NK-92 (cell line): ENCODE measurements at regions not wholly inside any gene's neighbourhood (a gene's known extent, or its start where the extent isn't known, plus 50 kb on each side); places are given as distances from the start of the nearest gene placed in this dataset.
"Not testable (repeated sequence)": the region's sequence is repeated elsewhere in the genome, so short reads cannot be mapped to it uniquely, and the experiment has no call there.

ENCODE experiments used
- DNase-seq: peaks from one replicate; lab custom pipeline; 2025; ENCODE audit not compliant: unreplicated experiment; lab: John Stamatoyannopoulos, UW

DNA sequence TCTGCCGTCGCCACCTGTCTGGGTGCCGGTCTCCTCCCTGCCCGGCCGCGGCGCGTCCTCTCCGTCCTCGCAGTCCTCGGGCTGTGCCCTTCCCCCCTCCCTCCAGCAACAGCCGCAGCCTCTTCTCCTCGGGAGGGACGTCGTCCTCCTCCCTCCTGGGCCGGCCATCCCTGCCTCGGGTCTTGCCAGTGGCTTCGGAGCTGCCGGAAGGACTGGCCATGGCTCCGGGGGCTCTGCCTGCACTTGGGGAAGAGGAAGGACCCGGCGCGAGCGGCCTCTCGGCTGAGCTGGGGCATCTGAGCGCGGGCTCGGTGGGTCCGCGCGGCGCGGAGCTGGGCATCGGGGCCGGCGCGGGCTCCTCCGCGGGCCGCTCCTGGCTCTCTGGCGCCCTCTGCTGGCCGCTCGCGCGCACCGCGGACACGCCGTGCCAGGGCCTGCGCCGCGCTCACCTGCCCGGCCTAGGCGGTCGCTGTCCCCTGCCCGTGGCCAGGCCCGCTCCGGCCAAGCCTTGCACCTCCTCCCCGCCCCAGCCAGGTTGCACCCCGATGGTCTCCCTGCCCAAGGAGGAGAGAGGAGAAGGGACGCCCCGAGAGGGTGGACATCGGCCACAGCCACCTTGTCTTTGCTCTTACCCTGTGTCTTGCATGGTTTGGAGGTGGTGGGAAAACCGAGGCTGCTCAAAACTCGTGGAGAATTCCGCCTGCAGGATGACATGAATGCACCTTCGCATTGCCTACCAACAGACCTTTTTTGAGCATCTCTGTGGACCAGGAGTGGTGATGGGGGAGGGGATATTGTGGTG lies 83.9 kb upstream of the FRG2C start:
- DNase-seq = not testable (repeated sequence)

DNA sequence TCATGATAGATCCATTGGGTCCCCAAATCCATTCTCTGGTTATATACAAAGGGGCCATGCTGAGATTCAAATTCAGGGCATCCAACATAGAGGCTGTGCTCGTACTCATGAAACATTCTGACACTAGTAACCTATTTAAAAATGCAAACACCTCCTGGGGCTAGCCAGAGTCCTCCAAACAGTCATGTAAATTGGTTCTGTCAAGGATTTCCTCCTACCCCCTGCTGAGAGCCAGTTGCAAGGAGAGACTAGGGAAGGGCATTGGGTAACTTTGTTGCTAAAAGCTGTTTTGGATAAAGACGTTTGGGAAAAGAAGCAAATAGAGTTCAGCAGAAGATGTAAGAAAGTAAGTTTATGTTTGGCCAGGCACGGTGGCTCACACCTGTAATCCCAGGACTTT lies 81.6 kb upstream of the FRG2C start:
- DNase-seq = not testable (repeated sequence)

DNA sequence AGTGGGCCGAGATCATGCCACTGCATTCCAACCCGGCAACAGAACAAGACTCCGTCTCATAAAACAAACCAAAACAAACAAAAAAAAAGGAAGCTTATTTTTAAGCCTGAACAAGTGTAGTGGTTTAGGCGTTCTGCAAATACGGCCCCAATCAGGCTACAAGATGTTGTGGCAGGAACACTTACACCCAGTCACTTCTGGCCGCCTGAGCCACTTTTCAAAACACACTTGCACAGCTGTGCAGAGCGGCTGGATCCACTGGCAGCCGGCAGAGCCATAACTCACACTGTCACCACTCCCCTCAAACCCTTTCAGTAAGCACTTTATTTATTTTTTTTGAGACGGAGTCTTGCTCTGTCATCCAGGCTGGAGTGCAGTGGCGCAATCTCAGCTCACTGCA lies 81.0 kb upstream of the FRG2C start:
- DNase-seq = not testable (repeated sequence)

DNA sequence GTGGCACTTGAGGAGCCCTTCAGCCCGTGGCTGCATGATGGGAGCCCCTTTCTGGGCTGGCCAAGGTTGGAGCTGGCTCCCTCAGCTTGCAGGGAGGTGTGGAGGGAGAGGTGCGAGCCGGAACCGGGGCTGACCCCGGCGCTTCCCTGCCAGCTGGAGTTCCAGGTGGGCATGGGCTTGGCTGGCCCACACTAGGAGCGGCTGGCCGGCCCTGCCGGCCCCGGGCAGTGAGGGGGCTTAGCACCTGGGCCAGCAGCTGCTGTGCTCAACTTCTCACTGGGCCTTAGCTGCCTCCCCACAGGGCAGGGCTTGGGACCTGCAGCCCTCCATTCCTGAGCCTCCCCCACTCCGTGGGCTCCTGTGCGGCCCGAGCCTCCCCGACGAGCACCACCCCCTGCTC lies 76.4 kb upstream of the FRG2C start:
- DNase-seq = not testable (repeated sequence)

DNA sequence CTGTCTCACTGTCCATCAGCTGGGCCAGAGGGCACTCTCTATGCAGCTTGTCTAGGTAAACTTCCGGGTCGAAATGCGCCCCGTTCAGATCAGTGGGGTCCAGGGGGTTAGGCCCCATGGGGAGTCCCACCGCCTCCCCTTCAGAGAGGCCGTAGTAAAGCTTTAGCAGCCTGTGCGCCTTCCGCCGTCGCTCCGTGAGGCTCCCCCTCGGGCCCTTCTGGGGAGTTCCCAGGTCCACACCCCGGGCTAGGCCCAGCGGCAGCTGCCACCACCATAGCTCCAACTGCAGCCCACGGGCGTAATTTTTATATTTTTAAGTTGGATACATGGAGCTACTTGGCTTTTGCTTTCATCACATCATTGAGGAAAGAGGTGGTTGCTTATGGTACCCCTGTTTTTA lies 73.7 kb upstream of the FRG2C start:
- DNase-seq = not testable (repeated sequence)

DNA sequence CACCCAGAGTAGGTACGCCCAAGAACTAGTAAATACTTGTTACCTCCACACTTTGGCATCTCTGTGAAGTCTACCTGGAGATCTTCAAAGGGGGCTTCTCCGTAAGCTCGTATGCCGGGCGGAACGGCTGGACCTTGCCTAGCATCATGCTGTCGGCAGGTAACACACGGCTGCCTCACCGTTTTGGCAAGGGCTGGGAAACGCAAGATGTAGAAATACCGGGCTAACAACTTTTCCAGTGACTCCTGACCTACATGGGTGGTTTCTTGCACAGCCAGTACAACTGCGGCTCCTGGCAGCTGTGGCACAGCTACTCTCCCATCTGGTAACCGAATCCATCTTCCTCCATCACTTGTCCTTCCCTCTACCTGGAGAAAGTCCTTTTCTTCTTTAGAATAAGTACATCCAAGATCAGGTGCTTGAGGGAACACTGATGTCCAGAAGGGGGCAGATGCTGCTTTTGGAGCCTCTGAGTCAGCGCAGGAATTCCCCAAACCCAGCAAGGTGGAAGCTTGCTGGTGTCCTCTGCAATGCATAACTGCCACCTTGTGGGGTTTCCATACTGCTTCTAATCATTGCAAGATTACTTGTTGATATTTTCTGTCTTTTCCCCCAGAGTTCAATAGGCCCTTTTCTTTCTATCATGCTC lies 59.7 kb upstream of the FRG2C start:
- not testable (repeated sequence) for DNase-seq

DNA sequence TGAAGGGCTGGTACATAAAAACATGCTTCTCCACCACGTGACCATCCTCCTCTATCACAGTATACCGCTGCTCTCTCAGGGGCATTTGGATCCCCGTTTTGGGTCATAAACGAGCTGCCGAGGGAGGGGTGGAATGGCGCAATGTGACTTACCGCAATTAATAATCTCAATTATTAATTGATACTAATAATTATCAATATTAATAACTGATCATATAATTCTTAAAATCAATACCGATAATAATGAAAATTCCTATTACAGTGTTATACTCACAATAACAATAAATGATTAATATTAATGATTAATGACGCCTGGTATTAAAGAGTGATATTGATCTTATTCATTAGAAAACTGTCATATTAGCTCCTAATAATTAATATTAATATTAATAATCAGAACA lies 56.1 kb upstream of the FRG2C start:
- not testable (repeated sequence) for DNase-seq

DNA sequence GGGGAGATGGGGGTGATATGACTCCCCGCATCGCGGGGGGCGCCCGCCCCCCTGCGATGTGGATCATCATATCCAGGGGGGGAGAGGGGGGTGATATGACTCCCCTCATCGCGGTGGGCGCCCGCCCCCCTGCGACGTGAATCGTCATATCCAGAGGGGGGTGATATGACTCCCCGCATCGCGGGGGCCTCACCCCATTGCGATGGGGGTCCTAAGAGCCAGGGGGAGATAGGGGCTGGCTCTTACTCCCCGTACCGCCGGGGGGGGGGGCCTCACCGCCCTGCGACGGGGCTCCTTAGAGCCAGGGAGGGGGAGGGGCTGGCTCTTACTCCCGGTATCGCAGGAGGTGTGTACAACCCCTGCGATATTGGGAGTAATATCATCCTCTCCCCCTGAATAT lies 54.5 kb upstream of the FRG2C start:
- DNase-seq = not testable (repeated sequence)

DNA sequence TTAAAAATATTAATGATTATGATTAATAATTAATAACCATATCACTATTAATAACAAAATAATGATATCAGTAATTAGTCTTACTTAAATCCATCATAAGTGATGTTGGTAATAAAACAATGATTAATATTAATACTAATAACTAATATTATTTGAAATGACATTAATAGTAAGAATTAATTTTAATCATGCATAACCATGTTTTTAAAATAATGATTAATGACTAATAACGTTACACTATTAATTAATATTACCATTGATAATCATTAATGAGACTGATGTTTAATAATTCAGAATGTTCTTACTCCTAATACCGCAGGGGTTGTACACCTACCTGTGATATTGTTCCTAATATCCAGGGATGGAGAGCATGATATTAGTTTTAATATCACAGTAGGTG lies 53.4 kb upstream of the FRG2C start:
- DNase-seq = no peak

DNA sequence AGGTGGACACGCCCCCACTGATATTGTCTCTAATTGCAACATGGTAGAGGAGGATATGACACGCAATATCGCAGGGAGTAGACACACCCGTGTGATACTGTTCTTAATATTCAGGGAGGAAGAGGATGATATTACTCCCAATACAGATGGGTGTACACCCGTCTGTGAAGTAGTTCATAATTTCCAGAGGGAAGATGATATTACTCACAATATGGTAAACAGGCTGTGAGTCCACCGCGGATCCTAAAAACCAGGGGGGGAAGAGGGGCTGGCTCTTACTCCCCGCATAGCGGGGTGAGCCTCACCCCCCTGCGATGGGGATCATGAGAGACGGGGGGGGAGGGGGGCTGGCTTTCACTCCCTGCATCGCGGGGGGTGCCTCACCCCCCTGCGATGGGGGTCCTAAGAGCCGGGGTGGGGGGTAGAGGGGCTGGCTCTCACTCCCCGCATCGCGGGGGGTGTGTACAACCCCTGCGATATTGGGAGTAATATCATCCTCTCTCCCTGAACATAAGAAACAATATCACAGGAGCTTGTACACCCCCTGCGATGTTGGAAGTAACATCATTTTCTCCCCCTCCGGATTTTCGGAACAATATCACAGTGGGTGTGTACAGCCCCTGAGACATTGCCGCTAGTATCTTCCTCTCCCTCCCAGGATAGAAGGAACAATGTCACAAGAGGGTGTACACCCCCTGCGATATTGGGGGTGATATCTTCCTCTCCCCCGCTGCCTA lies 52.2 kb upstream of the FRG2C start:
- DNase-seq = not testable (repeated sequence)
